ENCODE measurements at regions not wholly inside any gene's neighbourhood (a gene's known extent, or its start where the extent isn't known, plus 50 kb on each side); places are given as distances from the start of the nearest gene placed in this dataset.

DNA sequence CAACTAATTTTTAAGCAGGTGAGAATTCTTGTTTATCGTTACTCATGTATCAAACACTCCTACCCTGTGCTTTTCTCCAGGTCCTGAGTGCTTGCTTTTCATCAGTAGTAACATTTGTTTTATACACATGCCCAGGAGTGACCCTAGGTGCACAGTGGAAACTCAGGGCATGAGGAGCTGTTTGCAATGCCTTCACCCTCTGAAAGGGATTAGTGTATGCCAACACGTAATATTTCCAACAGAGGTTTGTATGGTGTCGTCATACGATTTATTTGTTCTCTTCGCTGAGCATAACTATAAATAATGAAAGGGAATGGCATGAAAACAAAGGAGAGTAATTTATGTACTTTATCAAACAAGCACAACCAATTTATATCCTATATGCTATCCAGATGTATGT, 537.4 kb upstream of the MMS22L start:
- no peak for DNase-seq

DNA sequence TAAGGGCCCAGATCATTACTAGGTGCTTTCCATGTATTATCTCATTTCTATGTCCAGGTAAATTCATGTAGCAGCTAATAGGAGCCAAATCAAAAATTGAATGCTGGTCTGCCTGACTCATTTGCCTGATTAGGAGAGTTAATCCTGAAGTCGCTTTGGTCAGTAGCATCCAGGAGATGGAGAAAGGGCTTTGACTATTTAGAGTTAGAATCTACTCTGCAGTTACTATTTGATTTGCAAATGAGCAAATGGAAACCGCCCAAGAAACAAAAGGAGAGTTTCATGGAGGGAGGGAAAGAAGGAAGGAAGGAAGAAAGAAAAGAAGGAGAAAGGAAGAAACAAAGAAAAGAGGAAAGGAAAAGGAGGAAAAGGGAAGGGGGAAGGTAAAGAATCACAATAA, 539.6 kb upstream of the MMS22L start:
- DNase-seq: no peak

DNA sequence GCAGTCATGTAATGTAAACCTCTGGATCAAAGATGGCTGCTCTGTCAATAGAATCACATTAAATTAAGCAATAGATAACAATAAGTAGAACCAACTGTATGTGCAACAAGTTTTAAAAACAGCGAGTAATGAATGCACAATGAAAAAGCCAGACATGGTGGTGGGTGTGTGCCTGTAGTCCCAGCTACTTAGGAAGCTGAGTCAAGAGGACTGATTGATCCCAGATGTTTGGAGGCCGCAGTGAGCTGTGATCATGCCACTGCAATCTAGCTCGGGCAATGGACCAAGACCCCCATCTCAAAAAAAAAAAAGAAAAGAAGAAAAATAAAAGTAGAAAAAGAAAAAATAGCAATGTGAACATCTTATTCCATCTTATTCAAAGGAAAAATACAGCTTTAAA, 558.7 kb upstream of the MMS22L start:
- no peak for DNase-seq

DNA sequence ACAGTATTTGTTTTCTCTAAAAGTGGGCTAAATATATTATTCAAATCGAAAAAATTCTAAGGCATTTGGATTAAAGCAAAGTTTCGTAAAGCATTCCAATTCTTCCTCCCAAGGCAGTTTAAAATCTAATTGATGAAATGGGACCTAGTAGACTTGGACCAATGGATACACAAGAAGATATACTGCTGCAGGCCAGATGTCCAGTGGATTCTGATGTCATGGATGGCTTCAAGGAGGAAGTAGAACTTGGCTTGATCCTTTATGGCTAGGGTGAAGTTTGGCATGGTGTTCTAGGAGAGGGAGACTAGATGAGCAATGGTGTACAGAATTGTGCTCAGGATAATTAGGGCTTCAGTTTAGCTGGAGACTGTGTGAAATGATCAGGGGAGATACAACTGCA, 559.5 kb upstream of the MMS22L start:
- DNase-seq: no peak

DNA sequence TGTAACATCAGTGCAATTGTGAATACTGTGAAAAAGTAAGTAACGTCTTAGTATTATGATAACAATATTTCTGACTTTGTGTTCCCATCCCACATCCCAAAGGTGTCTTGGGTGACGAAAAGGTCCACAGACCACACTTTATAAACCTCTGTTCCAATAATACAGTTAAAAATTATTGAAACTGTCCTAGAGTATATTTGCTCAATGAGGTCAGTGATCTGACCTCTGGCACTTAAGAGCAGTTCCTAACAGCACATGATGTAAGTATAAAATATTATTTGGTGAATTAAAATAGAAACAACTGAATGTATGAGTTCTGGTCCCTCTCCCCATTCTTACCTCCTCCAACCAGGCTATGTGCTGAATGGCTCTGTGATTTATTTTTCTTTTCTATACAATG, 566.4 kb upstream of the MMS22L start:
- no peak for DNase-seq

DNA sequence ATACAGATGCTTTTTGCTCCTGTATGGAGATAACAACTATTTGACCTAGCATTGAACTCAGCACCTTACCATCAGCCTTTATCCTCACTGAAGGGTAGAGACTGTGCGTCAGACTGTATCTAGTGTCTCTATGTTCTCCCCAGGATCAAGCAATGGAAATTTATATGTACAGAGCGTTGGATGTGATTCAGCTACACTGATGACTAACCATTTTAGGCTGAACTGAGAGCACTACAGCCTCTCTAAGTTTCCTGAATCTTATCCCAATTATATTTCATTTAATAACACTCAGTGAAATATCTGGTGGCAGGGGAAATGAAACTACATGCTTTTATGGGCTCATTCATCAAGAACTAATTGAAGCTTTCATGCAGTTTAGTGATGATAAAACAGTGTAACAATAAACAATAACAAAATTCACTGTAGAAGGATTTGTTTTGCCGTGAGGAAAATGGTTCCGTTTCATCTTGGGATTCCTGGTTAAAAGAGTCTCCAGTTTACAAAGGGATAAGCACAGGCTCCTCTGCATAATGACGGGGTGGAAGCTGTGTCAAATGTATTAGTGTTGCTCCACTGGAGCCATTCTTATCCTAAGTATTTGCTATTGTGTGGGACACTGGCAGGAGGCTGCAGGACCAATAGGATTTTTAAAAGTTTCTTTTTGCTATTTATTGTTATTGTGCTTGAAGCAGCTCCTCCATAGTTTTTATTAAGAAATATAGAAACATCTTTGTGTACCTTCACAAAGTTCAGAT, 567.6 kb upstream of the MMS22L start:
- DNase-seq: no peak

DNA sequence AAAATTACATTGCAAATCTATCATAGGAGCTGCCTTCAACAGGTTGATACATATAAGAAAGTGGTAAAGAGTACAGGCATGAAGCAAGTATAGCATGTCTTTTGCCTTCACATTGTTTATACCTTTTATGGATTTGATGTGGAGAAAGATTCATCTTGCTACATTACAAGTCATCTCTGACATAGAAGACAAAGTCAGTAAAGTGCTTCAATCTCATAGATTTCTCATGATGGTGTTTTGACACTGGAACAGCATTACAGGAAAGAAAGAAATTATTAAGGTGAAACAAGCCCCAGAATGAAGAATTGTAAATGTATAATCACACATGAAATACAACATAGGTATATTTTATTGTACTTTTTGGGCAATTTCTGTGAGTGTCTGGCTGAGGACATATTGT, 580.7 kb upstream of the MMS22L start:
- DNase-seq: no peak

DNA sequence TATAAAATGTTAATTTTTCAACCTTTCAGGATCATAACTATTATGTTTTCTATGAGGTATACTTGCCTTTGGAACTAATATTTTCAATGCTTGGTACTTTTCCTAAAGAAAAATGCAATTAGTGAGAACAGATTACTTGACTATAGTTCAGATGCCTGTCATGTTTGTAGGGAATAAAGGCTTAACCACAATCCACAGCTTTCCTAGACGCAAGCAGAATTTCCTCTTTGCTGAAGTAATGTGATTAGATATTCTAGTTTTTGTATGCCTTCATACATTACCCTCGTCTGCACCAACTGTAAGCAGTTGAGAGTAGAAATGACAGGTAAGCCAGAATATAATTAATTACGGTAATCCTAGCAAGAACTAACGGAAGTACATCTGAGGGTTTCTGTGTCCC, 581.4 kb upstream of the MMS22L start:
- no peak for DNase-seq

DNA sequence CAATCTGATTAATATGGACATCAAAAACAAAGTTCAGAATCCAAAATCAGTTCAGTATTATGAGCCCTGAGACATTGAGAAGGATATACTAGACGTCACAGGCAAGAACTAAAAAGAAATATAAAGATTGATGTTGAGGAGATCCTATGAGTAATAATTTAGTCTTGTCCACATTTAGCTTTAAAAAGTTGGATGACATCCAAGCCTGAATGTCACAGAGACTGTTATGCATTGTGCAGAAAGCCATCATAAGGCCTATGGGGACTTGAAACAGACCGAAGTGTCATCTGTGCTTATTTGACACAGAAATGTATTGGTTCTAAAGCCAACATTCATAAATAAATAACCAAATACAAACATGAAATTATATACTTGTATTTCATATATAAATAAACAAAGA, 581.8 kb upstream of the MMS22L start:
- DNase-seq: no peak

DNA sequence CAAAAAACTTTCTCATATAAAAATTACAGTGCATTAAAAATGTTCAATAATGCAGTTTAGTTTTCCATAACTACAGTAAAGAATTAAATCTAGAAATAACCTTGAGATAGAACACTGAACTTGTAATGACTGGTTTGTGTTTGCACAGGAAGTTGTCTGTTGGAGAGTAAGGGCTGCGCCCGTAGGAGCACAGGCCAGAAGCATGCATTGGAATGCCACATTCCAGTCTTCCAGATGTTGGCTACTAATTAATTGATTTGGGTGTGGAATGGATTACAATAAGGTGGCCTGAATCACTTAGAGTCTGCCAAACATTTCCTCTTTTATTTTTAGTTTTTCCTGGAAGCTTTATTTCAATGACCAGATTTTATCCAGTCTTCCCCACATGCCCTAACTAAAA, 582.6 kb upstream of the MMS22L start:
- no peak for DNase-seq

DNA sequence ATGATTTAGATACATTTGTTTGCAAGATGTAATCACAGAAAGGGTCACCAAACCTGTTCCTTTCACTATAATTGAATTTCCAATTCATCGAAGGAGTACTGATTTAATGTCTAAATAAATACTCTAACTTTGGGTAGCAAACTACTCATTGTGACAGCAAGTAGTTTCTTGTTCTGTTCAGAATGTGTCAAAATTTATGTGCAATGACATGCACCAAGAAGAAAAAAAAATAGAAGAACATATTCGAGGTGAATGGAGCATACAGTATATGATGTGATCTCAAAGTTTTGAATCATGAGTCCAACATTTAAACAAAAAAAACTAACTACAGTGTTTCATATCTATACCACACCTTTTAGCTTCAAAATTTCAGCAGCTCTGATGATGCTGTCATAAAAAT, 583.6 kb upstream of the MMS22L start:
- DNase-seq: no peak

DNA sequence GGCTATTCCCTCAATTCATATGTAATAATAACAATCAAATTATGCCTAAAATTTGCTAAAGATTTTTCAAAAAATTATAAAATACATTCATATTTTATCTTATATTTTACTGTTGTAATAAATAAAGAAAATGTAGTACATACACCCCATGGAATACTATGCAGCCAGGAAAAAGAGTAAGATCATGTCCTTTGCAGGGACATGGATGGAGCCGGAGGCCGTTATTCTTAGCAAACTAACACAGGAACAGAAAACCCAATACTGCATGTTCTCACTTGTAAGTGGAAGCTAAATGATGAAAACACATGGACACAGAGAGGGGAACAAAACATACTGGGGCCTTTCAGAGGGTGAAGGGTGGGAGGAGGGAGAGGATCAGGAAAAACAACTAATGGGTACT, 584.2 kb upstream of the MMS22L start:
- DNase-seq: no peak

DNA sequence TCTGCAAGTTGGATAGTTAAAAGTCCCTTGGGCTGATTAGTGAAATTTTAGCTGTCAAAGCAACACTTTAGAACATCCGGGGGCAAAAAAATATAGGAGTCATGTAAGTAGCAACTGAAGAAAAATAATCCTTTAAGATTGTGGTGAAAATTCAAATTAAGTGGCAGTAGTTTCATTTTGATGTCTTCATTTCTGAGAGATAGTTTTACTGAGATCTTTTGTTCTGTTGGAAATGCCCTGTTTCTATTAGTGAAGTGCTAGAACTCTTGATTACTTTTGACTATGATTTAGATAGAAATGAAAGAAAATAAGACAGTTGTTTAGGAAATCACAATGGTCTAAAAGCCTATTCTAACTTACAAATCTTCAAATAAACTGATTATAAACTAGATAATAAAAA, 587.3 kb upstream of the MMS22L start:
- DNase-seq: no peak

DNA sequence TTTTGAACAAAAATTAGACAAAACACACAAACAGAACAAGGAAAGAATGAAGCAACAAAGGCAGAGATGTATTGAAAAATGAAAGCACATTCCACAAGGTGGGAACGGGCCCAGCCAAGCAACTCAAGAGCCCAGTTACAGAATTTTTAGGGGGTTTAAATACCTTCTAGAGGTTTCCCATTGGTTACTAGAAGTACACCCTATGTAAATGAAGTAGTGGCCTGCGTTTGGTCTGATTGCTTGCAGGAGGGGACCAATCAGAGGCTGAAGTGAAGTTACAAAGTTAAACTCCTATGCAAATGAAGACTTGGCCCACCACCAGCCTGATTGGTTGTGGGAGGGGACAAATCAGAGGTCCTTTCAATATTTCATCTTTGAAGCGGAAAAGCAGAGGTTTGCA, 593.7 kb upstream of the MMS22L start:
- no peak for DNase-seq

DNA sequence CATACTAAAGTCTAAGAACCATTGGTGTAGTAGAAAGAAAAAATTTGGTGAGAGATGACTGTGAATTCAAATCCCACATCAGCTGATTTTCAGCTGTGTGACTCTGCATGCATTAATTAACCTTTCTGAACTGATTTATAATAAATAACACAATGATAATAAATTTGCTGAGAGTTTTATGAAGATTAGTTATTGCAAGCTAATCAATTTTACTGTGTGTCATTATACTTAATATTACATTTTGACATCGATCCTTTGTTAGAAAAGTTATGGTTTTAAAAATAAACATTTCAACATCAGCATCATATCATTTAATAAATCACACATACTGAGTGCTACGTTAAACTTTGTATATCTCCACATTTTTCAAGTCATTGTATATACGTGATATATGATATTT, 599.7 kb upstream of the MMS22L start:
- no peak for DNase-seq

DNA sequence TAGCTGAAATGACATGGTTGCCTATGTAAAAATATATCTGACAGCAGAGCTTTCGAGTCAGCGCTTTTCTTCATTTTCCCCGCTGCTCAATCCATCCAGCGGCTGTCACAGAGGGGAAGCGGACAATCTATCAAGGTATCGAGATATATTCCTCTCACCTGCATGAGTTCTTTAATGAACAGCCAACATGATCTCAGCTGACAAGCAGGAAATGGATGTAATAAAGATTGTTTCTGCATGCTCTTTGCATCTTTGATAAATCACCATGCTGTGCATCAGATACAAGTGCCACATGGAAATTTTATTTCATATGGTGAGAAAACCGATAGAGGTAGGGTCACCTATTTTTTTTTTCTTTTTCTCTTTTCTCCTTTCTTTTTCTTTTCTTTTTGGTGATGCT, 602.3 kb upstream of the MMS22L start:
- no peak for DNase-seq

DNA sequence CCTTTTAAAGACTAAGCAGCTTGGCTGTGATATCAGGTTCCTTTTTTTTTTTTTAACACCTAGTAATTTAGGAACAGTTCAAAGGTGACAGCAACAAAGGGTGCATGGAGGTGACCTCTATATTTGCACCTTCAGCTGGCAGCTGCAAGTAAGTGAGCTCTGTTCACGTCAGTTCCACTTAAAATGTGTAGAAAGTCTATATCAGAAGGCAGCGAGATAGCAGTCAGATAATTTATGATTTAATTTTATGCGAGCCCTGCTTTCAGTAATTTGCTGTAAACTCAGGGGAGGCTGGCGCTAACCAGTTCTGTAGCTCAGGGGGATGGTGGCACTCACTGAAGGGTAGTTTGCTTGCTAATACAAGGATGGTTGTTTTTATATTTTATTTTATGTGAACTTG, 602.8 kb upstream of the MMS22L start:
- no peak for DNase-seq

DNA sequence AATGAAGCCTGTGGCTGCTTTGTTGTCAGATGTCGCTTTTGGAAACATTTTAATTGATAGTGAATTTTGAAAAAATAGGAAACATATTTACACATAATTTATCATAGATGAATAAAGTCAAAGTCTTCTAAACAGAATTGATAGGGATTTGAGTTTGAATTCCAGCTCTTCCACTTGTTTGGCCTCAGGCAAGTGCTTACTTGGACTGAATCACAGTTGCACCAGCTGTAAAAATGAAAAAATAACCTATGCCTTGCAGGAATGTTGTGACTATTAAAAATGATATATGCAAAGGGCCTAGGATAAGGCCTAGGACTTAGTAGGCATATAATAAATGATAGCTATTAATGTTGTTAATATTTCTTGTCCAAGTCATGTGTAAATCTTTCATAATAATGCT, 618.5 kb upstream of the MMS22L start:
- no peak for DNase-seq

DNA sequence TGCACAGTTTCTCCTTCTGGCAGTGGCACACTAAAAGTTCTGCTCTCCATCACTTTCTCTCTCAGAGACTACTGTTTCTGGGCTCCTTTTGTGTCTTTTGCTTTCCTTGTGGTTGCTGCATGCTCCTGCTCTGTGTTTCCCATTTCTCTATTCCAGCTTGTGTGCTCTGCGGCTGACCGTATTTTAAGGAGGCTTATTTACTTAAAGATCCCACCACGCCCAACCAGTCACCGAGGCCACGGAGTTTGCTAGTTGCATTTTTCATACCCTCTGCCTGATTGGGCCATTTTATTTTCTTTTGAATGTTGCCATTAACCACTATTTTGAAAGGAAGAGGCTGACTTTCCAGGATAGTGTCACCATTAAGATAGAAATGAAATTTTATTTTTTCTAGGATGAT, 626.4 kb upstream of the MMS22L start:
- DNase-seq: no peak

DNA sequence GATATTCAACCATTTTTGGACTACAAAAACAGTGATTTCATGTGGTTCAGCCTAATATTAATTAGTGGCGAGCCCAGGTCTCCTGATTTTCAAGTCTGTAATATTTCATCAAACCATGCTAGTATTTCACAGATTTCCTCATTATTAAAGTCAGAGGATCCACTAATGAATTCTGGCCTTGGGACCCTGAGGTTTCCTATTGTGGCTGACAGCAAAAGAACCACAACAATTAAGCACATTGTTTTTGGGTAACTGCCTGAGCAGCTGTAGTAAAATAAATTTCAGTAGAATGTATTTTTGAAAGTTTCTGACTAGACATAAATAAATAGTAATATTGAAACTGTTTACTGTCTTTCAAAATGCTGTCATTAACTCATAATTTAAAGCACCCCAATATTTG, 630.7 kb upstream of the MMS22L start:
- no peak for DNase-seq

DNA sequence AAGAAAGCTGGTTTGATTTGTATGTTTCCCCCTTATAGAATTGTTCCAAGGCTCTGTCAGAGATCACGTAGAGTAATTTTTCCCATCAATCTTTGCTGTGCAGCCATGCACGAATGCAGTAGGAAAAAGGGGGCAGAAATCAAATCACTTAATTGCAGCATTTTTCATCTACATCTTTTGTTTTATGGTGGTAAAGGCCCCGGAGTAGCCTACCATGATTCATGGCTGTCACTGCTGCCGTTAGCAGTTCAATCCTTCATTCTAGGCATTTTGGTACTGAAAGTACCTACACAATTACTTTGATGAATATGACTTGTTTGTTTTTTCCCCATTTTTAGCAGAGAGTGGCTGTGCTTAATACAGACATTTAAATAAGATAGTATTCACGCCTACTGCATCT, 631.9 kb upstream of the MMS22L start:
- DNase-seq: no peak

DNA sequence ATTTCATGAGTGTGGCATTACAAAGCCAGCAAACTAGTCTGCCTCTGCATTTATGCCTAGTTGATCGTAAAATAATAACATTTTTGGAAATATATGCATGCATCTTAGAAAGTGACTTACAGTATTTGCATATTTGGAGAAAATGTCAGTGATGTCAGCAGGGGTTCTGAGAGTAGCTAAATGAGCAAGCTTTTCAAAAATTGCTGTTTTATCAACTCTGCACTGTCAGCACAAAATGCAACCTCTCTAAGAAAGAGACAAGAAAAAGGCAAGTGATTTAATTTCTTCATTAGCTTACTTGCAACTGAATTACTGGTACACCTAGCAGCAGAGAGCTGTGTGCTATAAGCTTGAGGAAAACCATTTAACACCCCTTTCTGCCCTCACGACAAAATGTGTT, 632.5 kb upstream of the MMS22L start:
- DNase-seq: no peak

DNA sequence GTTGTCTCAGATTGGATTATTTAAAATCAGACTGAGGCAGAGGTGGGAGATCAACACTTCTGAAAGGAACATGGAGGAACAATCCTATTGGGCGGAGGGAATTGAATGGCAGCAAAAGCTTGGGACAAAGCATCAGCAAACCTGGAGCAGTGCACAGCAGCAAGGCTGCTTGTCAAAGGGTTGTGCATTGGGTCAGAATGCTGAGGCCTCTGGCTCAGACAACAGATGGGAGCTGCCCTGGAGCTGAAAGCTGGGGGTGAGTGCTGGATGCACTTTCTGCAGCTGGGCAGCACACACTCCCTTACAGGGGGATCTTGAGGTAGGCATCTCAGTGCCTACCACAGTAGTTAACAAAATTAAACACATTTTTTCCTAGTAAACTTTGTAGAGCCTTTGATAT, 634.4 kb upstream of the MMS22L start:
- DNase-seq: no peak

DNA sequence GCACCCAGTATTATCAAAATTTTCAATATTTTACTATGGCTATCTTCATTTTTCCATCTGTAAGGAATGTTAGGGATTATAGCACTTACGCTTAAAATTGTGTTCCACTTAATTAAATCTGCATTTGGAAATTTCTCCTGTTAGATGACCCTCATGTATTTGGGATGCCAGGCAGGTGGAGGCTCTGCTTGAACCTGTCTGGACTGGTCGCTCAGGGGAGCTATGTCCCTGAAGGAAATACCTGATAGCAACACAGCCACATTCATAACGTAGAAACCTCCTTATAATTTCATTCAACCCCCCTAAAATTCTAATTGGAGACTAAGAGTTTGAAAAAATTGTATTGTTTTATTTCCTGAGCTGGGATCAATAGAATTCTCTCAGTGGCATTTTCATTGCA, 636.0 kb upstream of the MMS22L start:
- no peak for DNase-seq

DNA sequence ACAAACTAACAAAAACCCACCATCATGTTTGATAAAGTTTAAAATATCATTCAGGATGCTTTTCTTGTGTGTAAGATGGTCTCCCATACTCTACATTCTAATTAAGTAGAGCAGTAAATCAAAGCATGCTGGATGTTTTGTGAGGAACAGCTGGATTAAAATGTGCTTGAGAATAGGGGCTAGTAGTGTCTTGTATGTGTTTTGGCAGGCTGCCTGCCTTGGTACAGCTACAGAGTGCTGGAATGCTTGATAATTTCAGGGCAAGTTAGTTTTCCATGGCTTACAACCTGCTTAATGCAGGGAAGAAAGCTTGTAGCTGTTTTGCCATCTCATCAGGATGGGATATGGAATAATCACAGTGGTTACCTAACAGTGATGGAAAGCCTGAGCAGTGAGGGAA, 636.6 kb upstream of the MMS22L start:
- no peak for DNase-seq

DNA sequence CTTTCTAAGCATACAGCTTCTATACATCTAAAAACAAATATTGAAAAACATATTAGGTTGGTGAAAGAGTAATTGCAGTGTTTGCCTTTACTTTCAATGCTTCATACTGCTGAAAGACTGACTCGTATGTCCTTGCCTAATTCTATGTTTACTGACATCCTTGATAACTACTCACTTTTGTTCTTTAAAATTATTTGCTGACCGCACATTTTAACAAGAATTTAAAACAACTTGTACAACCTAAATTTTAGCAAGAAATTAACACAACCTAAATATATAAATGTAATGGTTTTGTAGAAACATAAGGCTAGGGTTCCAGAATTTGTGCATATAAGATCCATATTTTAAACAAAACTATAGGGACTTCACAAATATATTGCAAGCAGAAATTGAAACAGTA, 640.2 kb upstream of the MMS22L start:
- no peak for DNase-seq

Measured in CD4-positive, alpha-beta T cell treated with Interferon alpha-2 for 1 hour (primary cell).